ENCODE measurements at regions not wholly inside any gene's neighbourhood (a gene's known extent, or its start where the extent isn't known, plus 50 kb on each side); places are given as distances from the start of the nearest gene placed in this dataset.
A peak's percentile ranks its signal among the peaks of the same experiment; 100 is the strongest.
"Not testable (repeated sequence)": the region's sequence is repeated elsewhere in the genome, so short reads cannot be mapped to it uniquely, and the experiment has no call there.

DNA sequence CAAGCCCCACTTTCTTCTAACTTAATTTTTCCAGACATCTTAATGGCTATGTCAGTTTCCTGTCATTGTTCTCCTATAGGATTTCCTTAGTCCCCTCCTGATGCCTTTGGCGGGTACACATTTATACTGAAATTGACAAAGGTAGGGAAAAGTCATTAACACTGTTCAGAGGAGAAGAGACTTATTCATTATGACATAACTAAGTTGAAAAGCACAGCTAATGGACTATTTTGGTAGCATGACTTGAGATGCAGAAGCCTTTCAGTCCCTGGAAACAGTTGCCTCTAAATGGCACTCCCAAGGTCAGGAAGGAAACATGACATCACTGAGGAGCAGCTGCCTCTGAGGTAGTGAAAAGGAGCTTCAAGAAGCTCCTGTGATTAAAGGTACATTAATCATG, 317.5 kb upstream of the KITLG start:
- peak; percentile 53 for DNase-seq (ENCODE audit: low read depth)
- H3K4me3 ChIP-seq (ENCODE audit: low read depth, low read length): no peak overlapping the region
- TF ChIP-seq, protein P1, sequence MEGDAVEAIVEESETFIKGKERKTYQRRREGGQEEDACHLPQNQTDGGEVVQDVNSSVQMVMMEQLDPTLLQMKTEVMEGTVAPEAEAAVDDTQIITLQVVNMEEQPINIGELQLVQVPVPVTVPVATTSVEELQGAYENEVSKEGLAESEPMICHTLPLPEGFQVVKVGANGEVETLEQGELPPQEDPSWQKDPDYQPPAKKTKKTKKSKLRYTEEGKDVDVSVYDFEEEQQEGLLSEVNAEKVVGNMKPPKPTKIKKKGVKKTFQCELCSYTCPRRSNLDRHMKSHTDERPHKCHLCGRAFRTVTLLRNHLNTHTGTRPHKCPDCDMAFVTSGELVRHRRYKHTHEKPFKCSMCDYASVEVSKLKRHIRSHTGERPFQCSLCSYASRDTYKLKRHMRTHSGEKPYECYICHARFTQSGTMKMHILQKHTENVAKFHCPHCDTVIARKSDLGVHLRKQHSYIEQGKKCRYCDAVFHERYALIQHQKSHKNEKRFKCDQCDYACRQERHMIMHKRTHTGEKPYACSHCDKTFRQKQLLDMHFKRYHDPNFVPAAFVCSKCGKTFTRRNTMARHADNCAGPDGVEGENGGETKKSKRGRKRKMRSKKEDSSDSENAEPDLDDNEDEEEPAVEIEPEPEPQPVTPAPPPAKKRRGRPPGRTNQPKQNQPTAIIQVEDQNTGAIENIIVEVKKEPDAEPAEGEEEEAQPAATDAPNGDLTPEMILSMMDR (conservative IDR thresholded peaks at IDR 0.05; ENCODE audit: low read depth, low read length): no peak

DNA sequence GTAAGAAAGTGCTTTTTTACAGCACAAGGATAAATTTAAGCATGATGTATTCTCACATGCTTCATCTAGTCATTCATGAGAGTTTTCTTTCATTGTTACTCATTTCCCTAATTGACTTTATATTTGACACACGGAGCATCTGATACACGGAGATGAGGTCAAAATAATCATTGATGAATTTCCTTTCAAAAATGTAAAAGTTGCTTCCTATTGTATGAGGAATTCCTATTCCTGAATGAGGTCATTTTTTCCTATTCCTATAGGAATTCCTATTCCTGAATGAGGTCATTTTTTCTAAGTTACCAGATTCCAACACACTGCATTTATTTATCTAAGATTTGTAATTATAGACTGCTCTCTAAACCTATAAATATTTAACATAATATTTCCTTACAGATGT, 316.7 kb upstream of the KITLG start:
- DNase-seq (ENCODE audit: low read depth): no peak
- TF ChIP-seq, protein P1 (conservative IDR thresholded peaks at IDR 0.05; ENCODE audit: low read depth, low read length): no peak
- H3K4me3 ChIP-seq (ENCODE audit: low read depth, low read length): no peak overlapping the region

DNA sequence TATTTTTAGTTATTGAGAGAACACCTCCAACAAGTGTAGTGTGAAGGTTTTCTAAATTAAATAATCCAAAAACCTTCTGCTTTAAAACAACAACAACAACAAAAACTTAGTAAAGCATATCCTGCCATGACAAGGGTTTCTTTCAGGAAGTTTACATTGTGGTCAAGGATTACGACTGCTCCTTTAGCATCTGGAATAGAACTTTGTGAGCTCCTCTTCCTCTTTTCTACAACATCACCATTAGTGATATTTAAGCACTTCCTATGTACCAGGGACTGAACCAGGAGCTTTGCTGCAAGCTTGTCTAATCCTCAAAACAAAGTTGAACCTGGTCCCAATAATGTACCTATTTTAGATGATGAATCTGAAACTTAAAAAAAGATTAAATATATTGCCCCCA, 315.4 kb upstream of the KITLG start:
- H3K4me3 ChIP-seq (ENCODE audit: low read depth, low read length): no peak overlapping the region
- TF ChIP-seq, protein P1 (conservative IDR thresholded peaks at IDR 0.05; ENCODE audit: low read depth, low read length): no peak
- DNase-seq (ENCODE audit: low read depth): no peak

DNA sequence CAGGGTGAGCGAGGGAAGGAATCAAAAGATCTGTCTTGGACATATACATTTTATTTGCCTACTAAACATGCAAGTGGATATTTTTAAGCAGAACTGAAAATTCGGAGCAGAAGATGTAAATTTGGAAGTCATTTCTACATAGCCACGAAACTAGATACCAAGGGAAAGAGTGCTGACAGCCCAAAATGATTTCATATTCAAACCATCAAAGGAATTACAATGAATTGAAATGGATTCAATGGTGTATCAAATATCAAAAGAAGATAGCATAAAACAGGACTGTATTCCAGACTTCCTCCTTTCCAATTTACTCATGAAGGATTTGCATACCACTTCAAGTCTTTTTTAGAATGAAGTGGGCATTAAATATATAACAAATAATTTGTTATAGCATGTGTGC, 313.5 kb upstream of the KITLG start:
- TF ChIP-seq, protein P1 (conservative IDR thresholded peaks at IDR 0.05; ENCODE audit: low read depth, low read length): no peak

DNA sequence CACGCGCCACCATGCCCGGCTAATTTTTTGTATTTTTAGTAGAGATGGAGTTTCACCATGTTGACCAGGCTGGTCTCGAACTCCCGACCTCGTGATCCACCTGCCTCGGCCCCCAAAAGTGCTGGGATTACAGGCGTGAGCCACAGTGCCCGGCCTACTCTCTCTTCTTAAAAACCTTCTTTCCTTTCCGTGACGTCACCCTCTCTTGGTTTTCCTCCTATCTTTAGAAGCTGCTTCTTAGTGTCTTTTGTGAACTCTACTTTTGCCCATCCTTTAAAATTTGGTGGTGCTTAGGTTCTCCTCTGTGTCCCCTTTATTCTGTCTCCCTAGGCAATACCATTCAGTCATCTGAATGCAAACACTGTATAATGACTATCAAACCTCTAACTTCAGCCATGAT, 311.2 kb upstream of the KITLG start:
- DNase-seq (ENCODE audit: low read depth); H3K4me3 ChIP-seq (ENCODE audit: low read depth, low read length): not testable (repeated sequence)

More for the DNA sequence above, 313.5 kb upstream of the KITLG start:
- no peak for DNase-seq (ENCODE audit: low read depth)
- H3K4me3 ChIP-seq (ENCODE audit: low read depth, low read length): no peak overlapping the region

DNA sequence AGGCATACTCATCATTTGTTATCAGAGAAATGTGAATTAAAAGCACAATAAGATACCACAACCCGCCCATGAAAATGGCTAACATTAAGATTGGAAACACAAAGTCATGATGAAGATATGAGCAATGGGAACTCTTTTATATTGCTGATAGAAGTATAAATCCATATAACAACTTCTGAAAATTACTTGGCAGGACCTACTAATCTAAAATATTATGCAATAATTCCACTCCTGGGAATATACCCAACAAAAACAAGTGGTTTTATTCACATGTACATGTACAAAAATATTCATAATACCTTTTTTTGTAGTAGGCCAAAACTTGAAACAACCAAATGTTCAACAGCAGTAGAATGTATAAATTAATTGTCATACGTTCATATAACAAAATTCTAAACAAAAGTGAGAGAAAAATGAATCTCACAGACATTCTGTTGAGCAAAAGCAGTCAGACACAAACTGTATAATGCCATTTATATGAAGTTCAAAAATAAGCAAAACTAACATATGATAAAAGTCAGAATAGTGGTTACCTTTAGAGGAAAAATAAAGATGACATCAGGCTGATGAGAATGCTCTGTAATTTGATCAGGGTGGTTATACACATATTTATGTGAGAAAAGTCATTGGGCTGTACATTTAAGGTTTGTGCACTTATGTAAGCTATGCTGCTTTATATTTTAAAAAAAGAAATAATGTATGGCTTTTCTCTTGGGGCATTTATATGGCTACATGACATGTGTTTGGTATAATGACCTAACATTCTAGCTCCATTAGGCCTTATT, 309.2 kb upstream of the KITLG start:
- DNase-seq (ENCODE audit: low read depth): peak; percentile 77
- H3K4me3 ChIP-seq (ENCODE audit: low read depth, low read length): no peak overlapping the region
- TF ChIP-seq, protein P1 (conservative IDR thresholded peaks at IDR 0.05; ENCODE audit: low read depth, low read length): no peak

DNA sequence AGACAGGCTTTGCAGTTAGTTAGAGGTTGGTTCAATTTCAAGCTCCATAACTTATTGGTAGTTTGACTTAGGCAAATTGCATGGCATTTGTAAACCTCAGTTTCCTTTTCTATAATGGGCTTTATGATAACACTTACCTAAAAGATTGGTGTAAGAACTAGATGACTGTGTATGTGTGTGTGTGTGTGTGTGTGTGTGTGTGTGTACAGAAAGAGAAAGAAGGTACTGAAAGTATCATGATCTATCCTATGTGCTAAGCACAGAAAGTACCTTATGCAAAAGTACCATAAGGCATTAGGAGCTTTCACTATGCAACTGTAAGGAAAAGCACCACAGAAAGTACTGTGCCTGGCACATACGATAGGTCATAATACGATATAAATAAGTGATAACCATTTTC, 304.3 kb upstream of the KITLG start:
- H3K4me3 ChIP-seq (ENCODE audit: low read depth, low read length): no peak overlapping the region
- no peak for DNase-seq (ENCODE audit: low read depth)
- TF ChIP-seq, protein P1 (conservative IDR thresholded peaks at IDR 0.05; ENCODE audit: low read depth, low read length): no peak
